ENCODE measurements at regions not wholly inside any gene's neighbourhood (a gene's known extent, or its start where the extent isn't known, plus 50 kb on each side); places are given as distances from the start of the nearest gene placed in this dataset.
A peak's percentile ranks its signal among the peaks of the same experiment; 100 is the strongest.

DNA sequence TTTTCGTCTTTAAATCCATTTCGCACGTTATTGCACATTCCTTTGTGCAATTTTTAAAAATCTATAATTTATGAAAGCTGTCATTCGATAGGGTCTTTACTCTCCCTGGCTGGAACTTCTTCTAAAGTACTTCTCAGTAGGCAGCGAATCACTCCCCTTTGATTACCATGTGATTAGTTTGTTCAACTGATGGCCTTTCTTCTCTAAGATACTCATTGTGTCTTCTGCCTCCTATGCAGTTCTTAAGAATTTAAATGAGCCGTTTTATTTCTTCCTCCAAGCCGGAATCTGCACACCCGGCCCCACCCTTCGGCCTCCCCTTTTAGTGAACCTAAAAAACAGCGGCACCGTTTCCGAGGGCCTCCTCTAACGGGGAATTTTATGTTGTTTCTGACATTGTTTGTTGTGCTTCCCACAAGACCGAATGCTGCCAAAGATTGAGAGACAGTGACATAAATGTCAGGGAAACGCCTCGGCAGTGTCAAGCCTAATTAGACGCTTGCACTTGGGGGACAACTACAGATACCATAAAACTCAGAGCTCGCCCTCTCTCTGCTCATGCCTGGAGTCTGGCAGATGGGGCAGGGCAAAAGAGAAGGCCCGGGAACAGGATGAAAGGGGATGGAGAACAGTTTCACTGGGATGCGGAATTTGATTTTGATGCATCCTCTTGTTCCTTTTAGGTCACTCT, 255.3 kb downstream of the BCL11A start:
- 30% methylated on average over 19 of the region's 20 CpGs for WGBS
- Histone ChIP-seq H3K4me3 (peak overlapping the region; percentile 15), H3K36me3 (no peaks in the 10 kb centered on the region), H3K27me3 (no peaks in the 10 kb centered on the region), H3K4me1 (peaks cover 38% of the 10 kb centered on the region), H3K9me3 (no peaks in the 10 kb centered on the region), H3K27ac (peak overlapping the region; percentile 72)
- DNase-seq (ENCODE audit: low spot score in 2 of 2) = no peak
- TF ChIP-seq EP300 (IDR thresholded peaks at IDR 0.05) (no peak), POLR2AphosphoS5 (IDR thresholded peaks at IDR 0.05) (no peak)
- TF ChIP-seq, protein P1, sequence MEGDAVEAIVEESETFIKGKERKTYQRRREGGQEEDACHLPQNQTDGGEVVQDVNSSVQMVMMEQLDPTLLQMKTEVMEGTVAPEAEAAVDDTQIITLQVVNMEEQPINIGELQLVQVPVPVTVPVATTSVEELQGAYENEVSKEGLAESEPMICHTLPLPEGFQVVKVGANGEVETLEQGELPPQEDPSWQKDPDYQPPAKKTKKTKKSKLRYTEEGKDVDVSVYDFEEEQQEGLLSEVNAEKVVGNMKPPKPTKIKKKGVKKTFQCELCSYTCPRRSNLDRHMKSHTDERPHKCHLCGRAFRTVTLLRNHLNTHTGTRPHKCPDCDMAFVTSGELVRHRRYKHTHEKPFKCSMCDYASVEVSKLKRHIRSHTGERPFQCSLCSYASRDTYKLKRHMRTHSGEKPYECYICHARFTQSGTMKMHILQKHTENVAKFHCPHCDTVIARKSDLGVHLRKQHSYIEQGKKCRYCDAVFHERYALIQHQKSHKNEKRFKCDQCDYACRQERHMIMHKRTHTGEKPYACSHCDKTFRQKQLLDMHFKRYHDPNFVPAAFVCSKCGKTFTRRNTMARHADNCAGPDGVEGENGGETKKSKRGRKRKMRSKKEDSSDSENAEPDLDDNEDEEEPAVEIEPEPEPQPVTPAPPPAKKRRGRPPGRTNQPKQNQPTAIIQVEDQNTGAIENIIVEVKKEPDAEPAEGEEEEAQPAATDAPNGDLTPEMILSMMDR (IDR thresholded peaks at IDR 0.05) = no peak

DNA sequence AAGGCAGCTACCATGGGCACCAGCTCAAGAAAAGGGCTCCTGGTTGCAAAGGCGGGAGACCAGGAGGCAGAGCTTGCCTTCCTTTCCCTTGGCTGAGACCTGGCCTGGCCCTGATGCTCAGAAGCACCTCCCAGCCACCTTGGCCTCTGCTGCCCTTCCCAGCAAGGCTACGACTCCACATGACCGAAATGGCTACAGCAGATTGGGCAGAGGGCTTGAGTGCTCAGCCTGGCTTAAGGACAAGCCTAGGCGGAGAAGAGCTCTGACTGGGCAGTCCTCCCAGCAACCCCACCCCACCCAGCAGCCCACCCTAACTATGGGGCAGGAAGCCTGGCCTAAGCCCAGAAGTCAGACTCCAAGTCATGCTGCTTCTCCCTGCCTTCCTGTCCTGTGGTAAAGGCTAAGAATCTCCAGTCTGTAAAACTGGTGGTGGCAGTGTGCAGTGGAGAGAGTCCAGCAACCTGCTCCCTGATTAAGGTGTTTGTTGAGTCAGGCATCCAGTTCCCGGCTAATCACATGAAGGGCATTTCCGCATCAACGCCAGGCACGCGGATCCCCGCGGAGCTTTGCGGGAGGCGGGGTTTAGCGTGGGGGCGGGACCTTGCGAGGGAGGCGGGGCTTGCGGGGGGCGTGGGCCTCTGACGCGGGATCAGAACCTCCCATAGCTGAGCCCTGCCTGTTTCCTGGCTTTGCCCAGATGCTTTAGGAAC, 256.0 kb downstream of the BCL11A start:
- H3K36me3 ChIP-seq = no peaks in the 10 kb centered on the region
- TF ChIP-seq POLR2A (IDR thresholded peaks at IDR 0.05) = no peak
- TF ChIP-seq EP300 (IDR thresholded peaks at IDR 0.05) = no peak
- TF ChIP-seq, protein P1 (IDR thresholded peaks at IDR 0.05) = no peak
- TF ChIP-seq POLR2AphosphoS5 (IDR thresholded peaks at IDR 0.05) = no peak
- no peaks in the 10 kb centered on the region for H3K27me3 ChIP-seq
- no peak for DNase-seq (ENCODE audit: low spot score in 2 of 2)
- peaks cover 38% of the 10 kb centered on the region for H3K4me1 ChIP-seq
- H3K27ac ChIP-seq = peak overlapping the region; percentile 72
- H3K9me3 ChIP-seq = no peaks in the 10 kb centered on the region
- 34% methylated on average over 20 of the region's 21 CpGs for WGBS
- H3K4me3 ChIP-seq = peak overlapping the region; percentile 15

DNA sequence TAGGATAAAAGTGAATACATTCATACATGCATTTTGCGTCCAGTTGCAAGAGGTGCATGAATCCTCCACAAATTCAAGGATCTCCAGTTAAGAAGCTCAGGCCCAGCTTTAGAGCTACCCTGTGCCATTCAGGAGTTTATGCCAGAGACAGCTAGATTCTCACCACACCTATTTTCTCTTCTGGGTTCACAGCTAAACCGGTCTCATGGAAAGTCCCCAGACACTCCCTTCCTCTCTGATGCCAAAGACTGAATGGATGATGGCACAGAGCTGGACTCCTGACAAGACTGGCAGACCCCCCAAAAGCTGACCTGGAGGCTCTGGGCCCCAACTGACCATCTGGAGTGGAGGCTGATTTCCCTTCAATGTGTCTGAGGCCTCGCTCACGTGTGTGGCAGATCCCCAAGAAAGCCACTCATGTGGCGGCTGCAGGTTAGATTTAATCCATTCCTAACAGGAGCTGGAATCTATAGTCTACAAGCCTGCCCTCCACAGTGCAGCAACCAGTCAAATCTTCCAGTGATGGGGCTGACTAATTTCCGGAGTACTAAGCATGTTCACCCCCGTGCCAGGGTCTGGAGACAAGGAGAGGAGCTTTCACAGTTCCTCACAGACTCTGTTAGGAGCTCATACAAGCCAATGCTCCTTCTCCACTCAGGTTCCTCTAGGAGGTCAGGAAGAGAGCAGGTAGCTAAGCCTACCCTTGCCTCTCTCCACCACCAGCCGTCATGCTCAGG, 257.1 kb downstream of the BCL11A start:
- H3K27me3 ChIP-seq = no peaks in the 10 kb centered on the region
- no peak for DNase-seq (ENCODE audit: low spot score in 2 of 2)
- no peaks in the 10 kb centered on the region for H3K36me3 ChIP-seq
- H3K27ac ChIP-seq = peak overlapping the region; percentile 72
- H3K4me1 ChIP-seq = peaks cover 38% of the 10 kb centered on the region
- no peak for TF ChIP-seq POLR2AphosphoS5 (IDR thresholded peaks at IDR 0.05)
- TF ChIP-seq, protein P1 (IDR thresholded peaks at IDR 0.05) = no peak
- 78% methylated on average over 6 of the region's 8 CpGs for WGBS
- H3K4me3 ChIP-seq = no peak overlapping the region
- no peaks in the 10 kb centered on the region for H3K9me3 ChIP-seq

DNA sequence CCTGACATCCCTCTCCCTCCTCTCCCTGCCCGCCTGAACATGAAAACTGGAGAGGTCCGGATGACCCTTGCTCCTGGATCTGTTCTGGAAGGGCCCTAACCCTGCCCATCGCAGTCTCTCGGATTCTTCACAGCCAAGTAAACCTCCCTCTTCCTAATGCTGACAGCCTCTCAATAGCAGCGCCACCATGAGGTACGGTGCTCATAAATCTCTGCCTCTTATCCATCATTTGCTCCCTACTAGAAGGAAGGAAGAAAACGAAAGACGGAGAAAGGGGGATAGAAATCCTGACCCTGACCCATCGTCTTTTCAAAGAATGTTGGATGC, 257.9 kb downstream of the BCL11A start:
- H3K36me3 ChIP-seq = no peaks in the 10 kb centered on the region
- peaks cover 43% of the 10 kb centered on the region for H3K4me1 ChIP-seq
- no peaks in the 10 kb centered on the region for H3K27me3 ChIP-seq
- H3K27ac ChIP-seq = peak overlapping the region; percentile 72
- 71% methylated on average over 9 of the region's 9 CpGs for WGBS
- H3K4me3 ChIP-seq = no peak overlapping the region
- H3K9me3 ChIP-seq = no peaks in the 10 kb centered on the region
- TF ChIP-seq, protein P1 (IDR thresholded peaks at IDR 0.05) = no peak
- TF ChIP-seq EP300 (IDR thresholded peaks at IDR 0.05) = no peak
- no peak for TF ChIP-seq POLR2AphosphoS5 (IDR thresholded peaks at IDR 0.05)
- TF ChIP-seq POLR2A (IDR thresholded peaks at IDR 0.05) = no peak
- DNase-seq (ENCODE audit: low spot score in 2 of 2) = no peak
